ENCODE measurements at regions not wholly inside any gene's neighbourhood (a gene's known extent, or its start where the extent isn't known, plus 50 kb on each side); places are given as distances from the start of the nearest gene placed in this dataset.

DNA sequence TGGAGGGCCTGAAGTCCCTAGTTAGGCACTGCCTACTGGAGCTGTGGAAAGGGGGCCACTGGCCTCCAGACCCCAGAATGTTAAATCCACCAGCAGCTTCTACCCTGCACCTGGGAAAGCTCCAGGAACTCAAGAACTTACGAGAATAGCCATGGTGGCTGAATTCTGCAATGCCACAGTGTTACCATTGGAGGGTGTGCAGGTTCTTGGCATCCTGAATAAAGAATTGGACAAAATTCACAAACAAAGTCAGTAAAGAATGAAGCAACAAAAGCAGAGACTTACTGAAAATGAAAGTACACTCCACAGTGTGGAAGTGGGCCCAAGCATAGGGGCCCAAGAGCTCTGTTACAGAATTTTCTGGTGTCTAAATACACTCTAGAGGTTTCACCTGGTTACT, 107.0 kb downstream of the PRDM9 start:
- no peaks in the 10 kb centered on the region for H3K79me2 ChIP-seq (ENCODE audit: control insufficient read depth, insufficient read depth, low read length)
- RAD21 ChIA-PET (ENCODE audit: unreplicated experiment), result no interaction called here
- H3K4me1 ChIP-seq (ENCODE audit: control insufficient read depth, insufficient read depth, low read length), result no peaks in the 10 kb centered on the region
- no peak for ATAC-seq
- SMC1A ChIA-PET (ENCODE audit: uncharacterized antibody, unreplicated experiment), result no interaction called here
- no peak for FAIRE-seq
- H3K9ac ChIP-seq (ENCODE audit: control insufficient read depth, insufficient read depth, low read length), result no peak overlapping the region
- no peak overlapping the region for H3K4me3 ChIP-seq
- H3K9me3 ChIP-seq (replicated peaks; ENCODE audit: control insufficient read depth, insufficient read depth, low read length), result no peaks in the 10 kb centered on the region
- no peak overlapping the region for H3K4me2 ChIP-seq (ENCODE audit: control insufficient read depth, insufficient read depth)
- H4K20me1 ChIP-seq (ENCODE audit: control insufficient read depth, insufficient read depth), result no peaks in the 10 kb centered on the region
- H3K27ac ChIP-seq (ENCODE audit: control insufficient read depth, insufficient read depth), result no peak overlapping the region
- no TSS peak for BruUV-seq (replicated peaks)
- H2AFZ ChIP-seq (ENCODE audit: control insufficient read depth, low read depth, low read length), result no peak overlapping the region
- CTCF ChIA-PET, result no interaction called here
- H3K36me3 ChIP-seq (ENCODE audit: control insufficient read depth in 2 of 2, insufficient read depth in 2 of 2, low read length in 1 of 2), result no peaks in the 10 kb centered on the region
- POLR2A ChIA-PET, result no interaction called here
- DNase-seq (ENCODE audit: low read depth, low spot score), result no peak
- in situ Hi-C loops (cut with MboI), result no loop called here
- H3K27me3 ChIP-seq (replicated peaks in 1 of 2; ENCODE audit: control insufficient read depth in 2 of 2, insufficient read depth in 2 of 2, low read length in 1 of 2), result no peaks in the 10 kb centered on the region
- 0% methylated on average over 1 of the region's 1 CpG for WGBS (ENCODE audit: insufficient coverage, insufficient replicate concordance, low lambda C conversion rate, missing lambda C conversion rate)
- TF ChIP-seq, protein P1, sequence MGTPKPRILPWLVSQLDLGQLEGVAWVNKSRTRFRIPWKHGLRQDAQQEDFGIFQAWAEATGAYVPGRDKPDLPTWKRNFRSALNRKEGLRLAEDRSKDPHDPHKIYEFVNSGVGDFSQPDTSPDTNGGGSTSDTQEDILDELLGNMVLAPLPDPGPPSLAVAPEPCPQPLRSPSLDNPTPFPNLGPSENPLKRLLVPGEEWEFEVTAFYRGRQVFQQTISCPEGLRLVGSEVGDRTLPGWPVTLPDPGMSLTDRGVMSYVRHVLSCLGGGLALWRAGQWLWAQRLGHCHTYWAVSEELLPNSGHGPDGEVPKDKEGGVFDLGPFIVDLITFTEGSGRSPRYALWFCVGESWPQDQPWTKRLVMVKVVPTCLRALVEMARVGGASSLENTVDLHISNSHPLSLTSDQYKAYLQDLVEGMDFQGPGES (IDR thresholded peaks at IDR 0.05), result no peak
- TF ChIP-seq POLR2A (IDR thresholded peaks at IDR 0.05; ENCODE audit: low read depth, low read length) (no peak), EP300 (IDR thresholded peaks at IDR 0.05; ENCODE audit: borderline replicate concordance in 1 of 2, control insufficient read depth in 1 of 2, low read depth in 2 of 2, low read length in 2 of 2) (no peak), SREBF2 (IDR thresholded peaks at IDR 0.05; ENCODE audit: low read length) (no peak), BRCA1 (IDR thresholded peaks at IDR 0.05; ENCODE audit: low read depth, low read length) (no peak), SPI1 (IDR thresholded peaks at IDR 0.05; ENCODE audit: borderline replicate concordance, insufficient read depth, low read depth, low read length) (no peak), RBBP5 (conservative IDR thresholded peaks at IDR 0.05) (no peak), BMI1 (IDR thresholded peaks at IDR 0.05; ENCODE audit: borderline replicate concordance) (no peak), HDAC2 (IDR thresholded peaks at IDR 0.05) (no peak)
- intact Hi-C loops (cut with micrococcal nuclease; ENCODE audit: unreplicated experiment), result no loop called here

DNA sequence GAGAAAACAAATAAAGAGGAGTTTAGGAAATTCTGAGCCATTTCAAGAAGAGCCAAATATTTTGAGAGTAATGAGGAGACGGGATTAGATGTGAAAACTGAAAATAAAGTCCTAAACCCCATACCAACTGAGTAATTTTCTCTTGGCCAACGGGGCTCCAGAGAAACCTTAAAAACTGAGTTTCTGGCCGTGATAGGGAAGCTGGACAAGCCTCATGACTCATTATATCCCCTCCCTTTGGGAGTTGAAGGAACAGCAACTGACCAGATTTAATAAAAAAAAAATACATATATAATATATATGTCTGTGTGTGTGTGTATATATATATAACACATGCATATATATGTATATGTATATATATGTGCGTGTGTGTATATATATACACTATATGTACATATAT, 119.6 kb downstream of the PRDM9 start:
- no TSS peak for BruUV-seq (replicated peaks)
- CTCF ChIA-PET, result no interaction called here
- Histone ChIP-seq H3K36me3 (ENCODE audit: control insufficient read depth in 2 of 2, insufficient read depth in 2 of 2, low read length in 1 of 2) (no peaks in the 10 kb centered on the region), H3K4me3 (no peak overlapping the region), H4K20me1 (ENCODE audit: control insufficient read depth, insufficient read depth) (no peaks in the 10 kb centered on the region), H2AFZ (ENCODE audit: control insufficient read depth, low read depth, low read length) (no peak overlapping the region), H3K4me2 (ENCODE audit: control insufficient read depth, insufficient read depth) (no peak overlapping the region), H3K27ac (ENCODE audit: control insufficient read depth, insufficient read depth) (no peak overlapping the region), H3K9ac (ENCODE audit: control insufficient read depth, insufficient read depth, low read length) (no peak overlapping the region), H3K4me1 (ENCODE audit: control insufficient read depth, insufficient read depth, low read length) (no peaks in the 10 kb centered on the region), H3K27me3 (replicated peaks in 1 of 2; ENCODE audit: control insufficient read depth in 2 of 2, insufficient read depth in 2 of 2, low read length in 1 of 2) (no peaks in the 10 kb centered on the region), H3K9me3 (replicated peaks; ENCODE audit: control insufficient read depth, insufficient read depth, low read length) (no peaks in the 10 kb centered on the region), H3K79me2 (ENCODE audit: control insufficient read depth, insufficient read depth, low read length) (no peaks in the 10 kb centered on the region)
- POLR2A ChIA-PET, result no interaction called here
- no peak for DNase-seq (ENCODE audit: low read depth, low spot score)
- intact Hi-C loops (cut with micrococcal nuclease; ENCODE audit: unreplicated experiment), result no loop called here
- 21% methylated on average over 4 of the region's 4 CpGs for WGBS (ENCODE audit: insufficient coverage, insufficient replicate concordance, low lambda C conversion rate, missing lambda C conversion rate)
- TF ChIP-seq ZNF622 (IDR thresholded peaks at IDR 0.05), result no peak
- TF ChIP-seq DPF2 (IDR thresholded peaks at IDR 0.05), result no peak
- no peak for ATAC-seq
- no peak for FAIRE-seq
- SMC1A ChIA-PET (ENCODE audit: uncharacterized antibody, unreplicated experiment), result interaction anchor here (1.1 kb wide), 1 partner anchor 11 kb away, joined by 5 read pairs; no protein-coding TSS in a partner anchor
- in situ Hi-C loops (cut with MboI), result no loop called here
- RAD21 ChIA-PET (ENCODE audit: unreplicated experiment), result no interaction called here

All from GM12878 (cell line).